ENCODE measurements at regions not wholly inside any gene's neighbourhood (a gene's known extent, or its start where the extent isn't known, plus 50 kb on each side); places are given as distances from the start of the nearest gene placed in this dataset.

GRCh38 chr11:106520920-106521319 lies 443.5 kb downstream of the AASDHPPT start:
- no peak for TF ChIP-seq POLR2A (IDR thresholded peaks at IDR 0.05)
- TF ChIP-seq, protein P1, sequence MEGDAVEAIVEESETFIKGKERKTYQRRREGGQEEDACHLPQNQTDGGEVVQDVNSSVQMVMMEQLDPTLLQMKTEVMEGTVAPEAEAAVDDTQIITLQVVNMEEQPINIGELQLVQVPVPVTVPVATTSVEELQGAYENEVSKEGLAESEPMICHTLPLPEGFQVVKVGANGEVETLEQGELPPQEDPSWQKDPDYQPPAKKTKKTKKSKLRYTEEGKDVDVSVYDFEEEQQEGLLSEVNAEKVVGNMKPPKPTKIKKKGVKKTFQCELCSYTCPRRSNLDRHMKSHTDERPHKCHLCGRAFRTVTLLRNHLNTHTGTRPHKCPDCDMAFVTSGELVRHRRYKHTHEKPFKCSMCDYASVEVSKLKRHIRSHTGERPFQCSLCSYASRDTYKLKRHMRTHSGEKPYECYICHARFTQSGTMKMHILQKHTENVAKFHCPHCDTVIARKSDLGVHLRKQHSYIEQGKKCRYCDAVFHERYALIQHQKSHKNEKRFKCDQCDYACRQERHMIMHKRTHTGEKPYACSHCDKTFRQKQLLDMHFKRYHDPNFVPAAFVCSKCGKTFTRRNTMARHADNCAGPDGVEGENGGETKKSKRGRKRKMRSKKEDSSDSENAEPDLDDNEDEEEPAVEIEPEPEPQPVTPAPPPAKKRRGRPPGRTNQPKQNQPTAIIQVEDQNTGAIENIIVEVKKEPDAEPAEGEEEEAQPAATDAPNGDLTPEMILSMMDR (IDR thresholded peaks at IDR 0.05), result no peak

All from adrenal gland (tissue), 5 donors.